Suprapubic skin (tissue), 4 donors: ENCODE measurements at regions not wholly inside any gene's neighbourhood (a gene's known extent, or its start where the extent isn't known, plus 50 kb on each side); places are given as distances from the start of the nearest gene placed in this dataset.

Experiments used
- DNase-seq, 2 donors: peaks; one replicate each; pipeline ENCODE4 v3.0.0-alpha.2; 2019; ENCODE audit warnings: low spot score in 2 of 2
- H3K27ac ChIP-seq: fragments of 200-600 bp; sonication (generic); one replicate; pipeline ENCODE4 v1.5.1; 2019
- H3K27me3 ChIP-seq: fragments of 200-600 bp; sonication (generic); one replicate; pipeline ENCODE4 v1.5.1; 2019
- H3K36me3 ChIP-seq: fragments of 200-600 bp; sonication (generic); one replicate; pipeline ENCODE4 v1.5.1; 2019
- H3K4me1 ChIP-seq: fragments of 200-600 bp; sonication (generic); one replicate; pipeline ENCODE4 v1.5.1; 2019
- H3K4me3 ChIP-seq: fragments of 200-600 bp; sonication (generic); one replicate; pipeline ENCODE4 v1.5.1; 2019; ENCODE audit warnings: mild to moderate bottlenecking
- H3K9me3 ChIP-seq: fragments of 200-600 bp; sonication (generic); one replicate; pipeline ENCODE4 v1.5.1; 2019
- EP300 ChIP-seq: sonication (generic); formaldehyde crosslinking; IDR thresholded peaks from one replicate; pipeline ENCODE4 v1.6.1; 2017; ENCODE audit warnings: antibody characterized with exemption
- POLR2A ChIP-seq, 2 donors: fragments of 450-650 bp; IDR thresholded peaks; one replicate each; pipeline ENCODE4 v1.6.1; 2017; ENCODE audit warnings: antibody characterized with exemption in 2 of 2, mild to moderate bottlenecking in 2 of 2, moderate library complexity in 2 of 2
- POLR2AphosphoS5 ChIP-seq, 3 donors: sonication (generic); formaldehyde crosslinking; IDR thresholded peaks; one replicate each; pipeline ENCODE4 v1.6.1; 2017; ENCODE audit warnings: antibody characterized with exemption in 3 of 3
- WGBS: methylation state at CpG from one replicate; pipeline ENCODE4 v1.1.5; 2018; 5-methylcytosine and 5-hydroxymethylcytosine counted together
- TF ChIP-seq, protein P1 (sequence below), 2 donors: fragments of 200-600 bp in 1 of 2; fragments of 450-650 bp in 1 of 2; sonication (generic) in 1 of 2; IDR thresholded peaks; one replicate each; pipeline ENCODE4 v1.5.1; 2016 to 2019; ENCODE audit warnings: antibody characterized with exemption in 2 of 2, mild to moderate bottlenecking in 1 of 2, moderate library complexity in 1 of 2

DNA sequence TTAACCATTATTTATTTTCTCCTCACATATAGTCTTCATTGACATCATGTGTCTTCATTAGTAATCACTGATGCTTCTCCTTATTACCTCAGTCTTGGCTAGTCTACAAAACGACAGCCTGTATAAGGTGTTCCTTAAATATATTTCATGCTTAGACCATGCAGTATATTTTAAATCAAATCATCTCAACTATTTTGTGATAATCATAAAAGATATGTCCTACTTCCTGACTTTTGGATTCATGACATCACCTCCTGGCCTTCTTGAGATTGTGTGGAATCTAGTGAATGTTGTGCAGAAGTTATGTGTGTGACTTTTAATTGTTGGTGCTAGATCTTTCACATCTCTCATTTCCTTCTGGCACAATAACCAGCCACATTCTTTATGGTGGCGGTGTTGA is 1339.3 kb upstream of the C9orf72 start:
- H3K4me3 ChIP-seq: no peak overlapping the region
- no peaks in the 10 kb centered on the region for H3K36me3 ChIP-seq
- no peak overlapping the region for H3K27ac ChIP-seq
- H3K27me3 ChIP-seq: no peaks in the 10 kb centered on the region
- H3K9me3 ChIP-seq: no peaks in the 10 kb centered on the region
- H3K4me1 ChIP-seq: no peaks in the 10 kb centered on the region
- TF ChIP-seq POLR2AphosphoS5 (IDR thresholded peaks at IDR 0.05) (no peak), EP300 (no peak), POLR2A (IDR thresholded peaks at IDR 0.05) (no peak)
- TF ChIP-seq, protein P1, sequence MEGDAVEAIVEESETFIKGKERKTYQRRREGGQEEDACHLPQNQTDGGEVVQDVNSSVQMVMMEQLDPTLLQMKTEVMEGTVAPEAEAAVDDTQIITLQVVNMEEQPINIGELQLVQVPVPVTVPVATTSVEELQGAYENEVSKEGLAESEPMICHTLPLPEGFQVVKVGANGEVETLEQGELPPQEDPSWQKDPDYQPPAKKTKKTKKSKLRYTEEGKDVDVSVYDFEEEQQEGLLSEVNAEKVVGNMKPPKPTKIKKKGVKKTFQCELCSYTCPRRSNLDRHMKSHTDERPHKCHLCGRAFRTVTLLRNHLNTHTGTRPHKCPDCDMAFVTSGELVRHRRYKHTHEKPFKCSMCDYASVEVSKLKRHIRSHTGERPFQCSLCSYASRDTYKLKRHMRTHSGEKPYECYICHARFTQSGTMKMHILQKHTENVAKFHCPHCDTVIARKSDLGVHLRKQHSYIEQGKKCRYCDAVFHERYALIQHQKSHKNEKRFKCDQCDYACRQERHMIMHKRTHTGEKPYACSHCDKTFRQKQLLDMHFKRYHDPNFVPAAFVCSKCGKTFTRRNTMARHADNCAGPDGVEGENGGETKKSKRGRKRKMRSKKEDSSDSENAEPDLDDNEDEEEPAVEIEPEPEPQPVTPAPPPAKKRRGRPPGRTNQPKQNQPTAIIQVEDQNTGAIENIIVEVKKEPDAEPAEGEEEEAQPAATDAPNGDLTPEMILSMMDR (IDR thresholded peaks at IDR 0.05): no peak
- 80% methylated on average over 2 of the region's 2 CpGs for WGBS
- no peak for DNase-seq

DNA sequence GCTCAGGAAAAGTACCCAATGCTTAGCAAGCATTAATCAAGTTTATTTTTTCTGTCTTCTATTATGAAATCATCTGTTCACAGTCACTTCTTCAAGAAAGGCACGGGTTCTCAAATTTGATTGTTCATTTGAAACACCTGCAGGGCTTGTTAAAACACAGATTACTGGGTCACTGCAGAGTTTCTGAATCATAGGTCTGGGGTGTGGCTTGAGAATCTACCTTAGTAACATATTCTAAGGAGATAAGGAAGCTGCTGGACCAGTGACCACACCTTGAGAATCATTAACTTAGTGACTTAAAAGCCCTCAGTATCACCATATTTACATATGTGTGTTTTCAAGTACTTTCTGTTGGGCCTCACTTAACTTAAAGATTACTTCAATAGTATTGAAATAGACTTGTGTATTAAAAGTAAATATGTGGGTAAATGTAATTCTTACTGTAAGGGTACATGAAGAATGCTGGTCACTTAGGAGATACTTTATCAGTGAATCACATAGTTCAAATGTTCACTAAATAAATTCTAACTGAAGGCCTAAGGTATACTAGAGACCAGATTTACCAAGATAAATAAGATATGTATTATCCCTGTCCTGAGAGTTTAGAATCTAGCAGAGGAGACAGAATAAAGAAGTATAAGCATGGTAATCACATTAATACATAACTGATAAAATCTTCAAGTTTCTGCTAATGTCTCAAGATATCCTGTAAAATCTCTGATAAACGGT is 1342.1 kb upstream of the C9orf72 start:
- Histone ChIP-seq H3K4me1 (no peaks in the 10 kb centered on the region), H3K4me3 (no peak overlapping the region), H3K36me3 (no peaks in the 10 kb centered on the region), H3K27ac (no peak overlapping the region), H3K27me3 (no peaks in the 10 kb centered on the region), H3K9me3 (no peaks in the 10 kb centered on the region)
- DNase-seq: no peak
- 48% methylated on average over 2 of the region's 2 CpGs for WGBS
- no peak for TF ChIP-seq POLR2A (IDR thresholded peaks at IDR 0.05)
- no peak for TF ChIP-seq EP300
- TF ChIP-seq POLR2AphosphoS5 (IDR thresholded peaks at IDR 0.05): no peak
- TF ChIP-seq, protein P1 (IDR thresholded peaks at IDR 0.05): no peak

DNA sequence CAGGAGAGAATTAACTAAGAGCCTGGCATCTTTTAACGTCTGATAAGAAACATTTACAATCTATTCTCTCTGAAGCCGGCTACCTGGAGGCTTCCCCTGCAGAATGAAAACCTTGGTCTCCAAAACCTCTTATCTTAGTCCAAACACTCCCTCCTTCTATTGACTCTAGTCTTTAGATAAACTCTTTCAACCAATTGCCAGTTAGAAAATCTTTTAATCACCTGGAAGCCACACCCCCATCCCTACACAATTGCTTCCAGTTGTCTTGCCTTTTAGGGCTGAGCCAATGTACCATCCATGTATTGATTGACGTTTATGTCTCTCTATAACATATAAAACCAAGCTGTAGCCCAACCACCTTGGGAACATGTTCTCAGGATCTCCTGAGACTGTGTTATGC is 1343.1 kb upstream of the C9orf72 start:
- Histone ChIP-seq H3K4me3 (no peak overlapping the region), H3K36me3 (no peaks in the 10 kb centered on the region), H3K27ac (no peak overlapping the region), H3K27me3 (no peaks in the 10 kb centered on the region), H3K9me3 (no peaks in the 10 kb centered on the region), H3K4me1 (no peaks in the 10 kb centered on the region)
- DNase-seq: no peak
- TF ChIP-seq EP300: no peak
- TF ChIP-seq POLR2AphosphoS5 (IDR thresholded peaks at IDR 0.05): no peak
- TF ChIP-seq, protein P1 (IDR thresholded peaks at IDR 0.05): no peak
- no peak for TF ChIP-seq POLR2A (IDR thresholded peaks at IDR 0.05)
- WGBS: 76% methylated on average over 3 of the region's 3 CpGs

DNA sequence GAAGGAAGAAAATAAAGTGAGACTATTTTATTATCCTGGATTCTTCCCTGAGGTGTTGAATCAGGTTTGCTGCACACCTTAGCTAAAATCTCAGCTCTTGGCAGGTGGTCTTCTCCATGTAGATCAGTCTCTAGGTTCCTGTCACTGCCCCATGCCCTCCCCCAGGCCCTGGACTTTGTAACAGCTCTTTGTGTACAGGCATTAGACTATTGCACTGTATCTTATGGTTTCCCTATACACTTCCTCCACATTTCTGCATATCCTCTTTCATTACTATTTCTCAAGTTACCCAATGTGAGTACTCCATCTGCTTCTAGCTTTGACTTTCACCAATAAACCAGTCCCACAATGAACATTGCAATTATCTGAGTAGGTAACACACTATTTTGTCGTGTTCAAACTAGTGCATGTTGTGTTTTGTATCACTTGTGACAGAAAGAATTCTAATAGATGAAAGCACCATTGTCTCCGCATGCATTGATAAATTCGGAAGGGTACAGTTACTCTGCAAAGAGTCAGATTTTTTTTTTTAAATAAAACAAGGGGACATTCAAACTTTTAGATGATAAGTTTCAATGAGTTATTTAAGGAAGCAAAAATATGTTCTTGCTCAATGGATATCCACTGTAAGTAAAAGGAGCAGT is 1348.7 kb upstream of the C9orf72 start:
- no peaks in the 10 kb centered on the region for H3K36me3 ChIP-seq
- WGBS: 75% methylated on average over 3 of the region's 3 CpGs
- H3K4me1 ChIP-seq: no peaks in the 10 kb centered on the region
- TF ChIP-seq POLR2AphosphoS5 (IDR thresholded peaks at IDR 0.05): no peak
- no peak for TF ChIP-seq EP300
- TF ChIP-seq, protein P1 (IDR thresholded peaks at IDR 0.05): no peak
- TF ChIP-seq POLR2A (IDR thresholded peaks at IDR 0.05): no peak
- no peaks in the 10 kb centered on the region for H3K9me3 ChIP-seq
- no peak for DNase-seq
- H3K27ac ChIP-seq: no peak overlapping the region
- H3K4me3 ChIP-seq: no peak overlapping the region
- peaks cover 6% of the 10 kb centered on the region for H3K27me3 ChIP-seq

DNA sequence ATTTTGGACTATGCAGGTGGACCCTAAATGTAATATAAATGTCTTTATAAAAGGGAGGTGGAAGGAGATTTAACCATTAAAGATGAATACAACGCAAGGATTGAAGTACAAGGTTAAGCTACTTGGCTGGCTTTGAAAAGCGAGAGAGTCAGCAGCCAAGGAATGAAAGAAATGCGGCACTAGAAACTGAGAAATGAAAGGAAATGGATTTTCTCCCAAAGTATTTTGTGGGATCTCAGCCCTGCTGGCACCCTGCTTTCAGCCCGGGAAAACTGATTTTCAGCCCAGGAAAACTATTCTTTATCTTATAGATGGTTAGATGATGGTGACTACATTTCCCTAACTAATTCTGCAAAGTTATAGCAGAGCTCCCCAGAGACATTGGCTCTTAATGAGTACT is 1349.6 kb upstream of the C9orf72 start:
- H3K27ac ChIP-seq: no peak overlapping the region

More for the DNA sequence above, 1349.6 kb upstream of the C9orf72 start:
- TF ChIP-seq EP300 (no peak), POLR2AphosphoS5 (IDR thresholded peaks at IDR 0.05) (no peak), POLR2A (IDR thresholded peaks at IDR 0.05) (no peak)
- TF ChIP-seq, protein P1 (IDR thresholded peaks at IDR 0.05): no peak
- 55% methylated on average over 4 of the region's 4 CpGs for WGBS
- Histone ChIP-seq H3K27me3 (peaks cover 6% of the 10 kb centered on the region), H3K4me3 (no peak overlapping the region), H3K36me3 (no peaks in the 10 kb centered on the region), H3K9me3 (no peaks in the 10 kb centered on the region), H3K4me1 (no peaks in the 10 kb centered on the region)
- DNase-seq: no peak
